SK-N-SH (cell line): ENCODE measurements at regions not wholly inside any gene's neighbourhood (a gene's known extent, or its start where the extent isn't known, plus 50 kb on each side); places are given as distances from the start of the nearest gene placed in this dataset.

Experiments
- CTCF ChIA-PET: fragments of 300-600, 350-600 bp; formaldehyde crosslinking; extraction: SDS; loops from one replicate; lab custom pipeline; 2021; lab: Yijun Ruan, JAX
- POLR2A ChIA-PET: fragments of 350-600 bp; sonication (Branson Sonifier 250); formaldehyde crosslinking; extraction: SDS; loops from one replicate; lab custom pipeline; 2020; ENCODE audit warnings: antibody characterized with exemption, inconsistent platforms; lab: Yijun Ruan, JAX
- DNase-seq: peaks from one replicate; pipeline ENCODE4 v3.0.0; 2012
- H2AFZ ChIP-seq: fragments of 200-600 bp; sonication (generic); 2 replicates; pipeline ENCODE4 v1.8.1; 2016; ENCODE audit warnings: antibody characterized with exemption, mild to moderate bottlenecking, low read depth
- H3F3A ChIP-seq: fragments of 200-600 bp; sonication (generic); replicated peaks from 2 replicates; pipeline ENCODE3; 2016; ENCODE audit warnings: antibody characterized with exemption, mild to moderate bottlenecking; ENCODE audit not compliant: insufficient read depth
- H3K27ac ChIP-seq, 2 experiments: fragments of 200-500 bp in 1 of 2; fragments of 200-600 bp in 1 of 2; sonication (Bioruptor generic) in 1 of 2; sonication (generic), shearing (Covaris generic) in 1 of 2; 2 replicates each; pipeline versions ENCODE4 v1.5.1 to v1.6.1; 2014 to 2016; ENCODE audit warnings: low read depth in 2 of 2, inconsistent platforms in 1 of 2, low read length in 1 of 2, mild to moderate bottlenecking in 1 of 2, mixed read lengths in 1 of 2
- H3K27me3 ChIP-seq: fragments of 200-600 bp; sonication (generic), shearing (Covaris generic); 2 replicates; pipeline ENCODE4 v1.6.1; 2016; ENCODE audit warnings: mixed run types; ENCODE audit not compliant: insufficient read depth
- H3K36me3 ChIP-seq, 2 experiments: fragments of 200-500 bp in 1 of 2; fragments of 200-600 bp in 1 of 2; sonication (Bioruptor generic) in 1 of 2; sonication (generic) in 1 of 2; replicated peaks in 1 of 2; 2 replicates each; pipeline versions ENCODE3 to v1.5.1; 2014 to 2016; ENCODE audit warnings: low read length in 1 of 2, mild to moderate bottlenecking in 1 of 2; ENCODE audit not compliant: insufficient read depth in 2 of 2, control insufficient read depth in 1 of 2
- H3K4me1 ChIP-seq, 2 experiments: fragments of 200-500 bp in 1 of 2; fragments of 200-600 bp in 1 of 2; sonication (Bioruptor generic) in 1 of 2; sonication (generic), shearing (Covaris generic) in 1 of 2; 2 replicates each; pipeline versions ENCODE4 v1.5.1 to v1.6.1; 2014 to 2016; ENCODE audit warnings: low read depth in 1 of 2, low read length in 1 of 2, mixed run types in 1 of 2; ENCODE audit not compliant: insufficient read depth in 2 of 2, control insufficient read depth in 1 of 2
- H3K4me2 ChIP-seq: fragments of 200-600 bp; sonication (generic), shearing (Covaris generic); 2 replicates; pipeline ENCODE4 v1.6.1; 2017; ENCODE audit warnings: mixed run types
- H3K4me3 ChIP-seq, 2 experiments: fragments of 200-500 bp in 1 of 2; fragments of 200-600 bp in 1 of 2; sonication (Bioruptor generic) in 1 of 2; sonication (generic), shearing (Covaris generic) in 1 of 2; 2 replicates each; pipeline versions ENCODE4 v1.5.1 to v1.8.1; 2014 to 2016; ENCODE audit warnings: low read depth in 2 of 2, inconsistent platforms in 1 of 2, low read length in 1 of 2, mild to moderate bottlenecking in 1 of 2, mixed read lengths in 1 of 2, moderate library complexity in 1 of 2
- H3K79me2 ChIP-seq: fragments of 200-600 bp; sonication (generic); 2 replicates; pipeline ENCODE4 v1.8.1; 2017; ENCODE audit warnings: mild to moderate bottlenecking; ENCODE audit not compliant: insufficient read depth
- H3K9ac ChIP-seq: fragments of 200-600 bp; sonication (generic); 2 replicates; pipeline ENCODE4 v1.6.1; 2017; ENCODE audit warnings: mixed run types
- H3K9me2 ChIP-seq: fragments of 200-600 bp; sonication (generic); 2 replicates; pipeline ENCODE4 v1.6.1; 2017; ENCODE audit warnings: mixed run types
- H3K9me3 ChIP-seq: fragments of 200-600 bp; sonication (generic); 2 replicates; pipeline ENCODE4 v1.6.1; 2017; ENCODE audit warnings: mixed run types, mild to moderate bottlenecking, moderate library complexity
- H4K20me1 ChIP-seq: fragments of 200-600 bp; sonication (generic); 2 replicates; pipeline ENCODE4 v1.6.1; 2017; ENCODE audit warnings: mild to moderate bottlenecking, mixed run types; ENCODE audit not compliant: insufficient read depth
- CHD2 ChIP-seq: fragments of 150-350 bp; IDR thresholded peaks from 2 replicates; pipeline ENCODE4 v1.6.1; 2018; ENCODE audit warnings: low read length; ENCODE audit not compliant: partially characterized antibody
- FOSL2 ChIP-seq: IDR thresholded peaks from 2 replicates; pipeline ENCODE4 v1.4.0; 2012; ENCODE audit warnings: low read depth, mild to moderate bottlenecking, moderate library complexity, borderline replicate concordance
- FOXM1 ChIP-seq: IDR thresholded peaks from 2 replicates; pipeline ENCODE4 v1.4.0; 2012; ENCODE audit warnings: low read depth, mild to moderate bottlenecking
- GABPA ChIP-seq: IDR thresholded peaks from 2 replicates; pipeline ENCODE4 v1.4.0; 2012; ENCODE audit warnings: low read depth, mild to moderate bottlenecking
- JUND ChIP-seq: IDR thresholded peaks from 2 replicates; pipeline ENCODE4 v1.4.0; 2012
- MAX ChIP-seq: IDR thresholded peaks from 2 replicates; pipeline ENCODE4 v1.4.0; 2012; ENCODE audit warnings: low read depth
- MEF2A ChIP-seq: IDR thresholded peaks from 2 replicates; pipeline ENCODE4 v1.4.0; 2012; ENCODE audit warnings: low read depth, borderline replicate concordance
- MXI1 ChIP-seq: IDR thresholded peaks from 2 replicates; pipeline ENCODE4 v1.6.1; 2012; ENCODE audit warnings: mild to moderate bottlenecking, low read depth, low read length, improper control_type of control experiment
- NFIC ChIP-seq: IDR thresholded peaks from 2 replicates; pipeline ENCODE4 v1.4.0; 2012; ENCODE audit warnings: borderline replicate concordance
- PBX3 ChIP-seq: IDR thresholded peaks from 2 replicates; pipeline ENCODE4; 2012
- RAD21 ChIP-seq: IDR thresholded peaks from 2 replicates; pipeline ENCODE4 v1.6.1; 2012; ENCODE audit warnings: mild to moderate bottlenecking, low read length
- REST ChIP-seq: IDR thresholded peaks from 2 replicates; pipeline ENCODE4 v1.6.1; 2012; ENCODE audit warnings: mild to moderate bottlenecking, low read depth, low read length, moderate library complexity
- RXRA ChIP-seq: IDR thresholded peaks from 2 replicates; pipeline ENCODE4 v1.4.0; 2012; ENCODE audit warnings: low read depth, mild to moderate bottlenecking, borderline replicate concordance
- SMC3 ChIP-seq: IDR thresholded peaks from 2 replicates; pipeline ENCODE4 v1.6.1; 2012; ENCODE audit warnings: low read depth, low read length, improper control_type of control experiment
- TCF12 ChIP-seq: IDR thresholded peaks from 2 replicates; pipeline ENCODE4 v1.4.0; 2012
- WGBS: methylation state at CpG from one replicate; pipeline ENCODE4 v1.1.6; 2017; ENCODE audit warnings: low lambda C conversion rate; 5-methylcytosine and 5-hydroxymethylcytosine counted together
- TF ChIP-seq, protein P1 (sequence below): fragments of 150-350 bp; IDR thresholded peaks from 2 replicates; pipeline ENCODE4 v1.6.1; 2016; ENCODE audit warnings: mild to moderate bottlenecking, low read depth, low read length

- H3K79me2 ChIP-seq, result no peaks in the 10 kb centered on the region
- no peak overlapping the region for H3K27ac ChIP-seq
- no peaks in the 10 kb centered on the region; the same call in 1 of the 2 replicates for H3K9me2 ChIP-seq
- H3K4me3 ChIP-seq, result no peak overlapping the region
- no peak overlapping the region for H3K4me2 ChIP-seq
- DNase-seq, result no peak
- TF ChIP-seq, protein P1, sequence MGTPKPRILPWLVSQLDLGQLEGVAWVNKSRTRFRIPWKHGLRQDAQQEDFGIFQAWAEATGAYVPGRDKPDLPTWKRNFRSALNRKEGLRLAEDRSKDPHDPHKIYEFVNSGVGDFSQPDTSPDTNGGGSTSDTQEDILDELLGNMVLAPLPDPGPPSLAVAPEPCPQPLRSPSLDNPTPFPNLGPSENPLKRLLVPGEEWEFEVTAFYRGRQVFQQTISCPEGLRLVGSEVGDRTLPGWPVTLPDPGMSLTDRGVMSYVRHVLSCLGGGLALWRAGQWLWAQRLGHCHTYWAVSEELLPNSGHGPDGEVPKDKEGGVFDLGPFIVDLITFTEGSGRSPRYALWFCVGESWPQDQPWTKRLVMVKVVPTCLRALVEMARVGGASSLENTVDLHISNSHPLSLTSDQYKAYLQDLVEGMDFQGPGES, result no peak
- TF ChIP-seq MXI1 (no peak), PBX3 (no peak), CHD2 (no peak), GABPA (no peak), RAD21 (no peak), MAX (no peak), FOSL2 (no peak), TCF12 (no peak), RXRA (no peak), FOXM1 (no peak), NFIC (no peak), SMC3 (no peak), MEF2A (no peak)
- POLR2A ChIA-PET, result no interaction called here
- H3K9me3 ChIP-seq, result no peaks in the 10 kb centered on the region
- H3K27me3 ChIP-seq, result no peaks in the 10 kb centered on the region
- H4K20me1 ChIP-seq, result no peaks in the 10 kb centered on the region
- no peaks in the 10 kb centered on the region for H3K4me1 ChIP-seq
- H2AFZ ChIP-seq, result no peak overlapping the region
- 16% methylated on average over 3 of the region's 3 CpGs for WGBS
- CTCF ChIA-PET, result interaction anchor here (0.9 kb wide), 1 partner anchor 31 kb away, joined by 3 read pairs; no protein-coding TSS in a partner anchor
- H3K36me3 ChIP-seq, result no peaks in the 10 kb centered on the region
- no peaks in the 10 kb centered on the region for H3F3A ChIP-seq
- H3K9ac ChIP-seq, result no peak overlapping the region
Measured at GRCh38 chr2:78115291-78115690, 593.1 kb upstream of the LRRTM4 start.

DNA sequence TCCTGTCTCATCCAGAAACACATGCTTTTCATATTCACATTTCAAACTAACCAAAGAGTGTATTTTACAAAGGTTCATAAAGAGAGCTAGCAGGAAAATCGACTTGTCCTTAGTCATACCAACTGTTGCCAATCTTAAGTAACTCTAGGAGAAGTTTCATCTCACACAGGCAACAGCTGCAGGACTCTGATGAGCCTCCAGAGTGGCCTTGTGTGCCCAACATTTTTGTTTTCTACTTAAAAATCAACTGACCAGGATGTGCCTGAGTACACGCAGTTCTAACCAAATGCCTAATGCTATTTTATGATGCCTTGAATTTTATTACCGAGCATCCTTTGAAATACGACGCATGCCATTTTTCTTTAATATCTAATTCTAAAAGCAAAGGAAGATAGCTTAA is 595.9 kb upstream of the LRRTM4 start:
- H3K4me3 ChIP-seq, result no peak overlapping the region
- no peak overlapping the region for H3K27ac ChIP-seq
- POLR2A ChIA-PET, result no interaction called here
- no peaks in the 10 kb centered on the region for H3K9me3 ChIP-seq
- H3K79me2 ChIP-seq, result no peaks in the 10 kb centered on the region
- H3F3A ChIP-seq, result no peaks in the 10 kb centered on the region
- no peaks in the 10 kb centered on the region; the same call in 1 of the 2 replicates for H3K9me2 ChIP-seq
- H2AFZ ChIP-seq, result no peak overlapping the region
- H3K9ac ChIP-seq, result no peak overlapping the region
- DNase-seq, result no peak
- 58% methylated on average over 5 of the region's 5 CpGs for WGBS
- H3K4me1 ChIP-seq, result no peaks in the 10 kb centered on the region
- H3K36me3 ChIP-seq, result no peaks in the 10 kb centered on the region
- H4K20me1 ChIP-seq, result no peaks in the 10 kb centered on the region
- H3K4me2 ChIP-seq, result no peak overlapping the region
- no peaks in the 10 kb centered on the region for H3K27me3 ChIP-seq
- TF ChIP-seq REST (no peak), JUND (no peak)
- CTCF ChIA-PET, result no interaction called here
